Right cardiac atrium (tissue), 5 donors: ENCODE measurements at regions not wholly inside any gene's neighbourhood (a gene's known extent, or its start where the extent isn't known, plus 50 kb on each side); places are given as distances from the start of the nearest gene placed in this dataset.

Experiments used
- ATAC-seq, 2 donors: fragments of 200-7000 bp; cut with Tn5 transposase; one replicate each; pipeline versions ENCODE4 v1.8.0 to v1.9.1; 2020; ENCODE audit warnings: moderate library complexity in 2 of 2, mild to moderate bottlenecking in 1 of 2
- DNase-seq, 3 donors: peaks; one replicate each; pipeline ENCODE4 v3.0.0-alpha.2; 2020
- H3K27ac ChIP-seq: one replicate; pipeline ENCODE4 v1.5.1; 2013; ENCODE audit warnings: mild to moderate bottlenecking, low read length, control low read depth, moderate library complexity
- H3K27me3 ChIP-seq: one replicate; pipeline ENCODE4 v1.6.1; 2013; ENCODE audit not compliant: control insufficient read depth, insufficient read depth
- H3K4me1 ChIP-seq: one replicate; pipeline ENCODE4 v1.6.1; 2013; ENCODE audit warnings: low read length; ENCODE audit not compliant: control insufficient read depth, insufficient read depth
- H3K4me3 ChIP-seq: one replicate; pipeline ENCODE4 v1.5.1; 2013; ENCODE audit warnings: low read length, control low read depth
- H3K9me3 ChIP-seq: one replicate; pipeline ENCODE4 v1.6.1; 2013; ENCODE audit warnings: low read length; ENCODE audit not compliant: control insufficient read depth
- WGBS: extraction: QIAGEN DNeasy Blood & Tissue Kit; methylation state at CpG from one replicate; pipeline ENCODE4 v1.1.7; 2013; 5-methylcytosine and 5-hydroxymethylcytosine counted together
- intact Hi-C, 4 donors: fragments of 100-400 bp; cut with DNase I; formaldehyde crosslinking; loops; one replicate each; pipeline versions ENCODE4 v1.11.0 to v1.14.0; 2022 to 2023
- donor health status: healthy with polysubstance abuse.
- donor health status: DM: no; HTN: yes; CAD: no.
- donor health status: DM: no; HTN: no; CAD: no.
- donor health status: DM: no; HTN: yes; CAD: no; lungs with severe emphysema.
- donor health status: DM: yes; HTN: yes; CAD: no.

DNA sequence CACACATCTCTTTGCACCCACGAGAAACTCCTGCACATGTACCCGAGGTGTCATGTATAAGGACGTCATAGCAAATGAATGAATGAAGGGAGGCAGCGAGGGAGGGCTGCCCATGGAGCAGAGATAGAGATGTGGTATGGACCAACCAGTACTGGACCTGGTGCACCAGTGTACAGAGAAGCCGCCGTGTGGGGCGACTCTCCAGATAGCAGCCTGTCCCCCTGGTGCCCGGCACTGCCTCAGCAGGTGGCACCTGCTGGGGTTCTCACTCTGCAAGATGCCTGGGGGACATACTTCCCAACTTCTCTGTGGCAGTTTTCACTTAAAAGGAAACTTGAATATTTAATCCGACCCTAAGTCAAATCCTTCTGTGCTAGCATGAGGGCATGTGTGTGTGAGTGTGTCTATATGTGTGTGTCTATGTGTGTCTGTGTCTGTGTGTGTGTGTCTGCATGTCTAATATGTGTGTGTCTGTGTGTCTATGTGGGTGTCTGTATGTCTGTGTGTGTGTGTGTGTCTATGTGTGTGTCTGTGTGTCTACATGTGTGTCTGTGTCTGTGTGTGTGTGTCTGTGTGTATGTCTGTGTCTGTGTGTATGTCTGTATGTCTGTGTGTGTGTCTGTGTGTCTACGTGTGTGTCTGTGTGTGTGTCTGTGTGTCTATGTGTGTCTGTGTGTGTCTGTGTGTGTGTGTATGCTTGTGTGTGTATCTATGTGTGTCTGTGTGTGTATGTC lies 132.0 kb downstream of the RNASET2 start:
- Histone ChIP-seq H3K9me3 (no peaks in the 10 kb centered on the region), H3K27ac (no peak overlapping the region), H3K4me3 (no peak overlapping the region), H3K4me1 (no peaks in the 10 kb centered on the region), H3K27me3 (no peaks in the 10 kb centered on the region)
- DNase-seq (no peak), ATAC-seq (no peak)
- 88% methylated on average over 10 of the region's 10 CpGs for WGBS
- intact Hi-C loops: no loop called here

DNA sequence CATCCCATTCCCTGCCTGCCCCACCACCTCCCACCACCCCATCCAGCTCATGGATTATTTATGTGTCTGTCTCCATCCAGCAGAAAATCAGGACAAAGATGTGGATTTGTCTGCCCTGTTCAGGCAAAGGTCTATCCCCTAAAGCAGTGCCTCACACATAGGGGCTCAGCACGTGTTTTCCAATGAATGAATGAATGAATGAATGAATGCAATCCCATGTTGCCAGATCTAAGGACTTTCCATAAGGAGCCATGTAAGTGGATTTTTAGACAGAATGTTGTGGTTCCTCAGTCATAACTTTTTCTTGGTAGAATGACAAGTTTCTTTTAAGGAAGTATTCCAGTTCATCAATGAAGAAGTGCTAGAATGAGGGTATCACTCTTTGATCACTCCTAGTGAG lies 133.7 kb downstream of the RNASET2 start:
- WGBS: 78% methylated on average over 1 of the region's 1 CpG
- intact Hi-C loops: no loop called here
- H3K9me3 ChIP-seq: no peaks in the 10 kb centered on the region
- H3K27ac ChIP-seq: no peak overlapping the region
- no peaks in the 10 kb centered on the region for H3K27me3 ChIP-seq
- H3K4me3 ChIP-seq: no peak overlapping the region
- no peak for ATAC-seq
- H3K4me1 ChIP-seq: no peaks in the 10 kb centered on the region
- DNase-seq: no peak

DNA sequence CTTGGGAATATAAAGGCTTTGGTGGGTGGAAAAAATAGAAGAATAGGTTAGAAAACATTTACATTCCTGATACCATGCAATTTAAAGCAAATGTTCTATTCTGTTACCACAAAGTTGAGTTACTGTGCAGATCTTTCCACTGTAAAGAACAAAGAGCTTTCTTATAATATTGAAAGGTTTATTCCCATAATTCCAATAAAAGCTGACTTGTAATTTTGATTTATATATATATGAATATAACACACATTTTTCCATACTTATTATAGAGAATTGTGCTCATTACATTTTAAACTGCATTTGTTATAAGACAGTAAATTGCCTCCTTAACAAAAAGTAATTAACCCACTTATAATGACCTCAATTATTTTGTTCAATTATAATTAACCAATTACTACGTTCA lies 135.9 kb downstream of the RNASET2 start:
- H3K4me3 ChIP-seq: no peak overlapping the region
- intact Hi-C loops: no loop called here
- 93% methylated on average over 1 of the region's 1 CpG for WGBS
- H3K27me3 ChIP-seq: no peaks in the 10 kb centered on the region
- DNase-seq: no peak
- no peaks in the 10 kb centered on the region for H3K4me1 ChIP-seq
- H3K27ac ChIP-seq: no peak overlapping the region
- H3K9me3 ChIP-seq: no peaks in the 10 kb centered on the region
- ATAC-seq: no peak

DNA sequence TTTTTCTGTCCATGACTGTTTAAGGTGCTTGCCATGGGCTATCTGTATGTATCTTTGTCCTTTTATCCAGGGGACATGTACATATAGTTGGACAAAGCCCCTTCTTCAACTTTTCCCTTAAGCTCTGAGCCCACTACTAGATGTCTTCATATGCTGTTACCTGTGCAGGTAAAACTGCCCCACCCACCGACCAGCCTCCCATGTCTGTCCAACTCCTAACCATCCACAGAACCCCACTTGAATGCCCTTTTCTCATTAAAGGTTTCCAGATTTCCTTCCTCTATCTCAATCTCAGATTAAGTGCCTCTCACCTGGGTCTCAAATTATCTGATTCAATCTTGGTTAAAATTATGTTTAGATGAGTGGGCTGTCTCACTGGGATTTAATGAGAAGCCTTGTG lies 136.3 kb downstream of the RNASET2 start:
- no peak for DNase-seq
- no peak overlapping the region for H3K4me3 ChIP-seq
- WGBS: 77% methylated on average over 1 of the region's 1 CpG
- no peaks in the 10 kb centered on the region for H3K4me1 ChIP-seq
- H3K9me3 ChIP-seq: no peaks in the 10 kb centered on the region
- ATAC-seq: no peak
- H3K27me3 ChIP-seq: no peaks in the 10 kb centered on the region
- no peak overlapping the region for H3K27ac ChIP-seq
- intact Hi-C loops: no loop called here

DNA sequence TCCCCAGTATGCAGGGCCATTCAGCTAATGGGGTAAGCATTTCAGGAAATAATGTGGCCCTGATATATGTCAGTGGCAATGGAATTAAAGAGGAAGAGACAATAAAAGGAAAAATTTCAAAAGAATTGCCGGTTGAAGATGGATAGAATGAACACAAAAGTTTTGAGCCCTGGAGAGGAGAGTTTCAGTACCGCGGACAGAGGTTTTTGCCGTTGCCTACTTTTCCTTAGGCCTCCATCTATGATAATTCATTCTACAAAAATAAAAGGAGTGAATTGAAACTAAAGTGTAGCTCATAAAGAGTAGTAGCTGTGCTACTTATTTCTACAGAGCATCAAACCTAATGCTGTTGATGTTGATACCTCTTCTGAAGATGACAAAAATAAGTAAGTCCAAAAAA lies 140.7 kb downstream of the RNASET2 start:
- Histone ChIP-seq H3K4me1 (no peaks in the 10 kb centered on the region), H3K4me3 (no peak overlapping the region), H3K27me3 (no peaks in the 10 kb centered on the region), H3K9me3 (no peaks in the 10 kb centered on the region), H3K27ac (no peak overlapping the region)
- DNase-seq: no peak
- ATAC-seq: no peak
- WGBS: 61% methylated on average over 4 of the region's 4 CpGs
- intact Hi-C loops: no loop called here

DNA sequence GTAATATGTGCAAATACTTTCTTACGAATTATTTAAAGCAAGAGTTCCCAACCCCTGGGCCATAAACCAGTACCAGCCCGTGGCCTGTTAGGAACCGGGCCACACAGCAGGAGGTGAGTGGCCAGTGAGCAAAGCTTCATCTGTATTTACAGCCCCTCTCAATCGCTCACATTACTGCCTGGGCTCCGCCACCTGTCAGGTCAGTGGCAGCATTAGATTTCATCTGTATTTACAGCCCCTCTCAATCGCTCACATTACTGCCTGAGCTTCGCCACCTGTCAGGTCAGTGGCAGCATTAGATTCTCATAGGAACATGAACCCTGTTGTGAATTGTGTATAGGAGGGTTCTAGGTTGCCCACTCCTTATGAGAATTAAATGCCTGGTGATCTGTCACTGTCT lies 142.0 kb downstream of the RNASET2 start:
- no peak for DNase-seq
- Histone ChIP-seq H3K9me3 (no peaks in the 10 kb centered on the region), H3K27me3 (no peaks in the 10 kb centered on the region), H3K27ac (no peak overlapping the region), H3K4me3 (no peak overlapping the region), H3K4me1 (no peaks in the 10 kb centered on the region)
- 79% methylated on average over 7 of the region's 7 CpGs for WGBS
- intact Hi-C loops: no loop called here
- no peak for ATAC-seq

DNA sequence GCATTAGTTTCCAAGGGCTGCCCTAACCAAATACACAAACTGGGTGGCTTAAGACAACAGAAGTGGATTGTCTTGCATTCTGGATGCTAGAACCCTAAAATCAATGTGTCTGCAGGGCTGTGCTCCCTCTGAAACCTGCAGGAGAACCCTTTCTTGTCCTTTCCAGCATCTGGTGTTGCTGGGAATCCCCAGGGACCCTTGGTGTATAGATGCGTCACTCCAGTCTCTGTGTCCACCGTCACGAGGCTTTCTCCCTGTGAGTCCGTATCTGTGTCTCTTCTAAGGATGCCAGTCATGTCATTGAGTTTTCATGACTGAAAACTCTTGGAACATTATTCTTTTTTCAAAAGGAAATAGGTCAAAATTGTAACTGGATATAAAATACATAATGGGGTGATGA lies 142.9 kb downstream of the RNASET2 start:
- Histone ChIP-seq H3K27ac (no peak overlapping the region), H3K9me3 (no peaks in the 10 kb centered on the region), H3K4me1 (no peaks in the 10 kb centered on the region), H3K27me3 (no peaks in the 10 kb centered on the region), H3K4me3 (no peak overlapping the region)
- DNase-seq (no peak), ATAC-seq (no peak)
- intact Hi-C loops: no loop called here
- 89% methylated on average over 4 of the region's 4 CpGs for WGBS

DNA sequence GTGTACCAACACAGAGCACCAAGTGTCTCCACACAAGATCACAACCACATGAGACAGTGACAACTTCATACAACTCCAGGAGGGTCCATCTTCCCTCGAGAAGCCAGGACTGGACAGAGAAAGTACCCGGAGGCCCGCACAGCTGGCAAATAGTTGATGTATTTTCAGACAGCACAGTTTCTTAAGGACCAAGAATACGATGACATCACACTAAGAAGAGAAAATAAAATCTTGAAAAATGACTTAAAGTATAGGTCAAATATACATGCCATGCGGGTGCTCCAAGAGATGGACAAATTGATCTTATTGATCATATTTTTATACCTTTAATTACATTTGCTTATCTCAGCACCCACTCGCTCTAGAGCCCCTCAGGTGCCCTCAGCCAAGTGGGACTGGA lies 145.5 kb downstream of the RNASET2 start:
- no peaks in the 10 kb centered on the region for H3K4me1 ChIP-seq
- H3K9me3 ChIP-seq: no peaks in the 10 kb centered on the region
- no peak for DNase-seq
- H3K4me3 ChIP-seq: no peak overlapping the region
- WGBS: 78% methylated on average over 6 of the region's 6 CpGs
- no peak for ATAC-seq
- intact Hi-C loops: no loop called here
- no peaks in the 10 kb centered on the region for H3K27me3 ChIP-seq
- no peak overlapping the region for H3K27ac ChIP-seq

DNA sequence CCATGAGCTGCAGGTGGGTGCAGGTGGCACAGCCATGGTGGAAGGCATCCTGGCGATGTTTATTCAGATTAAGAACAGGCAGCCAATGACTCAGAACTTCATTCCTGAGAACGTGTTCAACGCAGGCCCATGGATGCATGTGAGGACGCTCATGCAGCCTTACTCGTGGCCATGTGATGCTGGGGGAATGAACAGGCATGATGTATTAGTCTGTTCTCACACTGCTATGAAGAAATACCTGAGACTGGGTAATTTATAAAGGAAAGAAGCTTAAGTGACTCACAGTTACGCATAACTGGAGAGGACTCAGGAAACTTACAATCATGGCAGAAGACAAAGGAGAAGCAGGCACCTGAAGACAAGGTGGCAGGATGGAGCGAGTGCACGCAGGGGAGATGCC lies 146.6 kb downstream of the RNASET2 start:
- Histone ChIP-seq H3K9me3 (peaks cover 2% of the 10 kb centered on the region), H3K27me3 (no peaks in the 10 kb centered on the region), H3K4me1 (no peaks in the 10 kb centered on the region), H3K4me3 (no peak overlapping the region), H3K27ac (no peak overlapping the region)
- intact Hi-C loops: no loop called here
- no peak for ATAC-seq
- 90% methylated on average over 8 of the region's 8 CpGs for WGBS
- no peak for DNase-seq

DNA sequence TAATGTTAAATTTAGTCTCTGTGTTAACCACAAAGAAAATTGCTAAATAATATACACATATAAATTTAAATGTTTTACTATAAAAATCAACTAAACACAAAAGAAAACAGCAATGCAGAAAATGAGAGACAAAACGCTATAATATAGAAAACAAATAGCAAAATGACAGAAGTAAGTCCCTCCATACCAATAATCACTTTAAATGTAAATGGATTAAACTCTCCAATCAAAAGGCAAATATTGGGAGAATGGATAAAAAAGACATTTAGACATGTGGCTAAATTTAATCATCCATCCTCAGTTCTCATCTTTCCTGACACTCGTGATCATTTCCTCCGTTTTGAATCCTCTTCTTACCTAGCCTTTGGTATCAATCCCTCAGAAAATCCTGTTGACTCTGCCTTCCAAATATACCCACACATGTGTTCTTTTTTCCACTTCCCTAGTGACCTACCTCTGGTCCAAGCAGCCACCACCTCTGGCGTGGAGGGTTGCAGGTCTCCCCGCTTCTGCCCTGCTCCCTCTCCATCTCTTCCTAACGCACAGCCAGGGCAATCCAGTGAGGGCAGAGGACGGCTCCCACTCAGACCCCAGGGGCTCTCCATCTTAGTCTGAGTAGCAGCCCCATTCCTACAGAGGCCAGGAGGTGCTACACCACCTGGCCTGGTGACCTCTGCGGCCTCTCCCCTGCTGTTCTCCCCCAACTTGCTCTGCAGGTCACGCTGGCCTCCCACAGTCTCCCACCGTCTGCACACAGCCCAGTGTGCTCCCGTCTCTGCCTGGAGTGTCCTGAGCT lies 149.2 kb downstream of the RNASET2 start:
- no peaks in the 10 kb centered on the region for H3K4me1 ChIP-seq
- no peak overlapping the region for H3K4me3 ChIP-seq
- H3K27me3 ChIP-seq: no peaks in the 10 kb centered on the region
- intact Hi-C loops: no loop called here
- H3K9me3 ChIP-seq: peaks cover 2% of the 10 kb centered on the region
- no peak overlapping the region for H3K27ac ChIP-seq
- no peak for ATAC-seq
- WGBS: 90% methylated on average over 11 of the region's 11 CpGs
- DNase-seq: no peak

DNA sequence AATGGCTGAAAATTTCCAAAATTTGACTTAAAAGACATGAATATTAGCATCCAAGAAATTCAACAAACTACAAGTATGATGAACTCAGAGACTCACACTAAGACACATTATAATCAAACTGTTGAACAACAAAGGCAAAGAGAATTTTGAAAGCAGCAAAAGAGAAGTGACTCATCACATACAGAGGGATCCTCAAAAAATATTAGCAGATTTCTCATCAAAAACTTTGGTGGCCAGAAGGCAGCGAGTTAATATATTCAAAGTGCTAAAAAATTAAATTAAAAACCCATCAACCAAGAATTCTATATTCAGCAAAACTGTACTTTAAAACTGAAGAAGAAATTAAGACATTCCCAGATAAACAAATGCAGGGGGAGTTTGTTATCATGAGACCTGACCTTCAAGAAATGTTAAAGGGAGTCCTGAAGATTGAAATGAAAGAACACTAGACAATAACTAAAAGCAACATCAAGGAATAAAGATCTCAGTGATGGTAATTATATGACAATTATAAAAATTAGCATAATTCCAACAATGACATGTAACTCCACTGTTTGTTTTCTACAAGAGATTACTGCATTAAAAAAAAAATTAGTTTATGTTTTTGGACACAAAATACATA lies 150.0 kb downstream of the RNASET2 start:
- Histone ChIP-seq H3K4me1 (no peaks in the 10 kb centered on the region), H3K4me3 (no peak overlapping the region), H3K9me3 (peaks cover 2% of the 10 kb centered on the region), H3K27ac (no peak overlapping the region), H3K27me3 (no peaks in the 10 kb centered on the region)
- 86% methylated on average over 1 of the region's 1 CpG for WGBS
- DNase-seq: no peak
- intact Hi-C loops: no loop called here
- no peak for ATAC-seq
